ENCODE measurements at regions not wholly inside any gene's neighbourhood (a gene's known extent, or its start where the extent isn't known, plus 50 kb on each side); places are given as distances from the start of the nearest gene placed in this dataset.

- no peak for TF ChIP-seq POLR2A (IDR thresholded peaks at IDR 0.05; ENCODE audit: low read depth, low read length)
- no peak for TF ChIP-seq EZH2 (IDR thresholded peaks at IDR 0.05; ENCODE audit: borderline replicate concordance, low read depth, low read length, severe bottlenecking)
- TF ChIP-seq CTCF (IDR thresholded peaks at IDR 0.05; ENCODE audit: extremely low read depth in 1 of 2, insufficient read depth in 1 of 2, low read depth in 1 of 2, low read length in 2 of 2) = no peak
These were observed 243.1 kb downstream of the LTN1 start for GRCh38 chr21:28749536-28749935.
